ENCODE measurements at regions not wholly inside any gene's neighbourhood (a gene's known extent, or its start where the extent isn't known, plus 50 kb on each side); places are given as distances from the start of the nearest gene placed in this dataset.

- DNase-seq (ENCODE audit: low read depth) = no peak
Observed at GRCh38 chr1:93744299-93744988, 62.8 kb upstream of the BCAR3 start.

- DNase-seq (ENCODE audit: low read depth) = no peak
Observed at GRCh38 chr1:93743465-93743864, 61.8 kb upstream of the BCAR3 start.

GRCh38 chr1:93740601-93741031 is 59.0 kb upstream of the BCAR3 start:
- DNase-seq (ENCODE audit: low read depth) = no peak

GRCh38 chr1:93740157-93740556 is 58.5 kb upstream of the BCAR3 start:
- no peak for DNase-seq (ENCODE audit: low read depth)

GRCh38 chr1:93739472-93739871 is 57.8 kb upstream of the BCAR3 start:
- DNase-seq (ENCODE audit: low read depth) = no peak

GRCh38 chr1:93738926-93739325 is 57.3 kb upstream of the BCAR3 start:
- no peak for DNase-seq (ENCODE audit: low read depth)

GRCh38 chr1:93738075-93738622 is 56.5 kb upstream of the BCAR3 start:
- no peak for DNase-seq (ENCODE audit: low read depth)

- DNase-seq (ENCODE audit: low read depth) = no peak
Observed at GRCh38 chr1:93735722-93736121, 54.1 kb upstream of the BCAR3 start.

- DNase-seq (ENCODE audit: low read depth) = no peak
Observed at GRCh38 chr1:93734999-93735398, 53.4 kb upstream of the BCAR3 start.

GRCh38 chr1:93733340-93733739 is 51.7 kb upstream of the BCAR3 start:
- DNase-seq (ENCODE audit: low read depth) = no peak

GRCh38 chr1:93732514-93732913 is 50.9 kb upstream of the BCAR3 start:
- no peak for DNase-seq (ENCODE audit: low read depth)

Measured in CMK (cell line).